Chondrocyte (in vitro differentiated cells): ENCODE measurements at regions not wholly inside any gene's neighbourhood (a gene's known extent, or its start where the extent isn't known, plus 50 kb on each side); places are given as distances from the start of the nearest gene placed in this dataset.

Experiments used
- DNase-seq: peaks from one replicate; pipeline ENCODE4 v3.0.0; 2021; ENCODE audit warnings: mixed read lengths, low spot score
- H3K27ac Mint-ChIP-seq: one replicate; pipeline ENCODE4 v1.8.0; 2021; ENCODE audit warnings: mild to moderate bottlenecking, moderate library complexity, mixed read lengths; ENCODE audit not compliant: unreplicated experiment
- H3K27me3 Mint-ChIP-seq: 2 replicates; pipeline ENCODE4 v1.8.0; 2021; ENCODE audit warnings: low read depth, mixed read lengths
- H3K36me3 Mint-ChIP-seq: 2 replicates; pipeline ENCODE4 v1.8.0; 2021; ENCODE audit warnings: low read depth, mixed read lengths
- H3K4me1 Mint-ChIP-seq: 2 replicates; pipeline ENCODE4 v1.8.0; 2021; ENCODE audit warnings: low read depth, mild to moderate bottlenecking, mixed read lengths
- H3K4me3 Mint-ChIP-seq: one replicate; pipeline ENCODE4 v1.8.0; 2021; ENCODE audit warnings: mild to moderate bottlenecking, moderate library complexity, mixed read lengths; ENCODE audit not compliant: unreplicated experiment
- H3K9me3 Mint-ChIP-seq: 2 replicates; pipeline ENCODE4 v1.8.0; 2021; ENCODE audit warnings: low read depth, mixed read lengths
- CTCF ChIP-seq: fragments of 200-600 bp; sonication (generic); IDR thresholded peaks from 2 replicates; pipeline ENCODE4 v1.5.0; 2021; ENCODE audit warnings: antibody characterized with exemption, mild to moderate bottlenecking, moderate library complexity

GRCh38 chr6:2558861-2559801 is 191.6 kb downstream of the MYLK4 start:
- Mint-ChIP-seq H3K27me3 (no peaks in the 10 kb centered on the region), H3K4me1 (peaks cover 43% of the 10 kb centered on the region), H3K27ac (no peak overlapping the region), H3K36me3 (no peaks in the 10 kb centered on the region), H3K4me3 (no peak overlapping the region), H3K9me3 (no peaks in the 10 kb centered on the region)
- TF ChIP-seq CTCF, result no peak
- DNase-seq, result no peak

- H3K27ac Mint-ChIP-seq, result no peak overlapping the region
These were observed 192.5 kb downstream of the MYLK4 start for GRCh38 chr6:2558098-2558680.

GRCh38 chr6:2557181-2557720 is 193.5 kb downstream of the MYLK4 start:
- TF ChIP-seq CTCF, result no peak
- Mint-ChIP-seq H3K27ac (no peak overlapping the region), H3K36me3 (no peaks in the 10 kb centered on the region), H3K9me3 (no peaks in the 10 kb centered on the region), H3K4me3 (no peak overlapping the region), H3K27me3 (no peaks in the 10 kb centered on the region), H3K4me1 (peaks cover 30% of the 10 kb centered on the region)
- no peak for DNase-seq

More at GRCh38 chr6:2558098-2558680, 192.5 kb downstream of the MYLK4 start:
- H3K4me1 Mint-ChIP-seq, result peaks cover 33% of the 10 kb centered on the region
- H3K27me3 Mint-ChIP-seq, result no peaks in the 10 kb centered on the region
- no peaks in the 10 kb centered on the region for H3K36me3 Mint-ChIP-seq
- H3K4me3 Mint-ChIP-seq, result no peak overlapping the region
- DNase-seq, result no peak
- H3K9me3 Mint-ChIP-seq, result no peaks in the 10 kb centered on the region
- no peak for TF ChIP-seq CTCF

- H3K4me3 Mint-ChIP-seq, result no peak overlapping the region
- H3K36me3 Mint-ChIP-seq, result no peaks in the 10 kb centered on the region
- no peak for TF ChIP-seq CTCF
- H3K27me3 Mint-ChIP-seq, result no peaks in the 10 kb centered on the region
- no peak for DNase-seq
- H3K4me1 Mint-ChIP-seq, result peaks cover 25% of the 10 kb centered on the region
- no peak overlapping the region for H3K27ac Mint-ChIP-seq
- H3K9me3 Mint-ChIP-seq, result no peaks in the 10 kb centered on the region
These were observed 194.0 kb downstream of the MYLK4 start for GRCh38 chr6:2556761-2557160.

GRCh38 chr6:2554651-2555260 is 196.0 kb downstream of the MYLK4 start:
- Mint-ChIP-seq H3K27me3 (no peaks in the 10 kb centered on the region), H3K9me3 (no peaks in the 10 kb centered on the region), H3K4me3 (no peak overlapping the region), H3K27ac (no peak overlapping the region), H3K4me1 (peaks cover 15% of the 10 kb centered on the region), H3K36me3 (no peaks in the 10 kb centered on the region)
- no peak for DNase-seq
- TF ChIP-seq CTCF, result no peak
